HG03571 (cell line): ENCODE measurements at regions not wholly inside any gene's neighbourhood (a gene's known extent, or its start where the extent isn't known, plus 50 kb on each side); places are given as distances from the start of the nearest gene placed in this dataset.
"Not testable (repeated sequence)": the region's sequence is repeated elsewhere in the genome, so short reads cannot be mapped to it uniquely, and the experiment has no call there.

Experiments used
- ATAC-seq: cut with Tn5 transposase; IDR thresholded peaks from one replicate; pipeline ENCODE4 v1.9.1; 2021; ENCODE audit not compliant: unreplicated experiment

- no peak for ATAC-seq
These were observed 416.5 kb upstream of the ZEB2 start for GRCh38 chr2:144936442-144936841.

- no peak for ATAC-seq
These were observed 415.8 kb upstream of the ZEB2 start for GRCh38 chr2:144935736-144936135.

GRCh38 chr2:144935191-144935590, 415.3 kb upstream of the ZEB2 start:
- no peak for ATAC-seq

GRCh38 chr2:144931960-144932359, 412.0 kb upstream of the ZEB2 start:
- no peak for ATAC-seq

GRCh38 chr2:144931480-144931879, 411.6 kb upstream of the ZEB2 start:
- ATAC-seq: no peak

- no peak for ATAC-seq
These were observed 407.5 kb upstream of the ZEB2 start for GRCh38 chr2:144927429-144927828.

- no peak for ATAC-seq
These were observed 406.0 kb upstream of the ZEB2 start for GRCh38 chr2:144925886-144926285.

- ATAC-seq: no peak
These were observed 404.9 kb upstream of the ZEB2 start for GRCh38 chr2:144924827-144925226.

- no peak for ATAC-seq
These were observed 402.6 kb upstream of the ZEB2 start for GRCh38 chr2:144922519-144922918.

GRCh38 chr2:144920755-144921530, 401.0 kb upstream of the ZEB2 start:
- ATAC-seq: no peak

- ATAC-seq: no peak
These were observed 394.9 kb upstream of the ZEB2 start for GRCh38 chr2:144914622-144915318.

GRCh38 chr2:144914113-144914512, 394.2 kb upstream of the ZEB2 start:
- no peak for ATAC-seq

- no peak for ATAC-seq
These were observed 392.3 kb upstream of the ZEB2 start for GRCh38 chr2:144912206-144912605.

GRCh38 chr2:144905956-144906355, 386.0 kb upstream of the ZEB2 start:
- ATAC-seq: no peak

- ATAC-seq: no peak
These were observed 384.7 kb upstream of the ZEB2 start for GRCh38 chr2:144904612-144905011.

GRCh38 chr2:144903045-144903444, 383.1 kb upstream of the ZEB2 start:
- ATAC-seq: not testable (repeated sequence)

GRCh38 chr2:144901386-144901785, 381.5 kb upstream of the ZEB2 start:
- not testable (repeated sequence) for ATAC-seq

- no peak for ATAC-seq
These were observed 376.4 kb upstream of the ZEB2 start for GRCh38 chr2:144896341-144896740.

- ATAC-seq: no peak
These were observed 375.0 kb upstream of the ZEB2 start for GRCh38 chr2:144894612-144895599.

GRCh38 chr2:144893464-144893863, 373.5 kb upstream of the ZEB2 start:
- no peak for ATAC-seq

GRCh38 chr2:144890828-144891227, 370.9 kb upstream of the ZEB2 start:
- no peak for ATAC-seq
